ENCODE measurements at regions not wholly inside any gene's neighbourhood (a gene's known extent, or its start where the extent isn't known, plus 50 kb on each side); places are given as distances from the start of the nearest gene placed in this dataset.
"Not testable (repeated sequence)": the region's sequence is repeated elsewhere in the genome, so short reads cannot be mapped to it uniquely, and the experiment has no call there.

GRCh38 chr10:45117940-45118339 is 117.2 kb downstream of the ZNF22 start:
- not testable (repeated sequence) for DNase-seq (ENCODE audit: low read depth)

GRCh38 chr10:45118929-45119328 is 118.2 kb downstream of the ZNF22 start:
- no peak for DNase-seq (ENCODE audit: low read depth)

GRCh38 chr10:45122180-45122860 is 121.6 kb downstream of the ZNF22 start:
- not testable (repeated sequence) for DNase-seq (ENCODE audit: low read depth)

- no peak for DNase-seq (ENCODE audit: low read depth)
Measured at GRCh38 chr10:45135443-45136198, 134.9 kb downstream of the ZNF22 start.

GRCh38 chr10:45136256-45136655 is 135.5 kb downstream of the ZNF22 start:
- DNase-seq (ENCODE audit: low read depth) = no peak

- DNase-seq (ENCODE audit: low read depth) = no peak
Measured at GRCh38 chr10:45144326-45145070, 143.8 kb downstream of the ZNF22 start.

GRCh38 chr10:45145143-45145542 is 144.4 kb downstream of the ZNF22 start:
- DNase-seq (ENCODE audit: low read depth) = not testable (repeated sequence)

- no peak for DNase-seq (ENCODE audit: low read depth)
Measured at GRCh38 chr10:45147000-45147399, 146.3 kb downstream of the ZNF22 start.

GRCh38 chr10:45150997-45151396 is 150.3 kb downstream of the ZNF22 start:
- DNase-seq (ENCODE audit: low read depth) = no peak

- no peak for DNase-seq (ENCODE audit: low read depth)
Measured at GRCh38 chr10:45151467-45152214, 150.9 kb downstream of the ZNF22 start.

- DNase-seq (ENCODE audit: low read depth) = no peak
Measured at GRCh38 chr10:45152726-45153125, 152.0 kb downstream of the ZNF22 start.

GRCh38 chr10:45154502-45154901 is 153.8 kb downstream of the ZNF22 start:
- DNase-seq (ENCODE audit: low read depth) = no peak

- DNase-seq (ENCODE audit: low read depth) = no peak
Measured at GRCh38 chr10:45155784-45156183, 155.1 kb downstream of the ZNF22 start.

GRCh38 chr10:45160271-45160670 is 155.1 kb downstream of the OR13A1 start:
- no peak for DNase-seq (ENCODE audit: low read depth)

GRCh38 chr10:45163315-45163975 is 152.0 kb downstream of the OR13A1 start:
- no peak for DNase-seq (ENCODE audit: low read depth)

- not testable (repeated sequence) for DNase-seq (ENCODE audit: low read depth)
Measured at GRCh38 chr10:45175520-45176118, 139.8 kb downstream of the OR13A1 start.

- DNase-seq (ENCODE audit: low read depth) = no peak
Measured at GRCh38 chr10:45179691-45180090, 135.7 kb downstream of the OR13A1 start.

GRCh38 chr10:45180507-45180906 is 134.9 kb downstream of the OR13A1 start:
- DNase-seq (ENCODE audit: low read depth) = no peak

- no peak for DNase-seq (ENCODE audit: low read depth)
Measured at GRCh38 chr10:45180946-45181875, 134.2 kb downstream of the OR13A1 start.

GRCh38 chr10:45183174-45183573 is 132.2 kb downstream of the OR13A1 start:
- DNase-seq (ENCODE audit: low read depth) = no peak

Data from T follicular helper cell (primary cell).